SHP77 (cell line): ENCODE measurements at regions not wholly inside any gene's neighbourhood (a gene's known extent, or its start where the extent isn't known, plus 50 kb on each side); places are given as distances from the start of the nearest gene placed in this dataset.

ENCODE experiments used
- DNase-seq, 2 experiments: peaks; one replicate each; lab custom pipeline; 2025; lab: John Stamatoyannopoulos, UW

DNA sequence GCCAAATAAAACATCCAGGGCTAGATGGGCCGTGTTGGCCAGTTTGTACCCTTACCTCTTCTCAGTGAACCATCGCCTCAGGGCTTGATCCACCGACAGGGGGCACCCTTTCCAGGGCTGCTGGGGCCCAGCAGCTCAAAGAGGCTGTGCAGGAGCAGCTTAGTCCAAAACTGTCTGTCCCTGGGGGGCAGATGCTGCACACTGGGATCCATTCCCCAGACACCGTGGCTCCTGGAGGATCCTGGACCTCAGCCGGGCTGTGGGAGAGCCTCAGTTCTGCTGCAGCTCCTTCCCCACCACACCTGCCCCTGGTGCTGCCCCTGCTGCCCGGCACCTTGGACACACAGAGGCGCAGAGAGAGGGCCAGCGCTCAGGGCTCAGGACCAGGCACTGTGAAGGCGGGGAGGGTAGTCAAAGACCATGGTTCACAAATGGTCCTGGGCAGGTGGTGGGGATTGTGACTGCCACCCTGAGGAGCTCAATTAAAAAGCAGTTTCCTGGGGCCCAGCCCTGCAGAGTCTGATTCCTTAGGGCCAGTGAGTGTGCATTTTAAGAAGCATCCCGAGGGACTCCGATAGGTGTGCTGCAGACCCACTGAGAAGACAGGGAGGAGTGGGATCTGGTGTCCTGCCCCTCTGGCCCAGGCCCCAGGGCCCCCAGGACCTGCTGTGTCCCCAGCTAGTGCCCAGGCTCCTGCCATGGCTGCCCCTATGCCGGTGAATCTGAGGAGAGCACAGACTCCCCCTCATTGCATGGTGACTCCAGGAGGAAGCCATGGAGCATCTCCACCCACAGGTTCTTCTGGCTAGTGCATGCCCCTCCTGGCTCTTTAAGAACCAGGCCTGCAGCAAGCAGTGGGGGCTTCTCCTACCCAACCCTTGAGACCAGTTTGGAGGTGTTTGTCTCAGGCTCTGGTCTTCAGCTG, 86.5 kb upstream of the PRR20G start:
- no peak for DNase-seq

GRCh38 chr3:127373441-127374085, 85.7 kb upstream of the PRR20G start:
- no peak for DNase-seq

GRCh38 chr3:127371846-127372245, 84.0 kb upstream of the PRR20G start:
- DNase-seq: no peak

DNA sequence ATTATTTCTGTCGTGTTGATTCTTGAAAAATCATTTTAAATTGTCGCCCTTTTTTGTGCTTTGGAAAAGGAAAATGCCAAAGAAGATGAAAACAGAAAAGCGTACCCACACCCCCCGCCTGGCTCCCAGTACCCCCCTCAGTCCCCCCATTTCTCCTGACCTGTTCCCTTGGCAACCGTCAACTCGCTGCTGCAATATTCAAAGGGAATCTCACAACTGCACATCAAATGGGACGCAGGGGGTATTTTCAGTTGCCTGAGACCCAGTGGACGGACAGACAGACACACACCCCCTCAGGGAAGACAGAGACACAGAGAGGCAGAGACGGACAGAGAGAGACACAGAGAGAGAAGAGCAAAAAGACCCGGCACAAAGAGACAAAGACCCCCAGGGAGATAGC, 83.5 kb upstream of the PRR20G start:
- DNase-seq: no peak

DNA sequence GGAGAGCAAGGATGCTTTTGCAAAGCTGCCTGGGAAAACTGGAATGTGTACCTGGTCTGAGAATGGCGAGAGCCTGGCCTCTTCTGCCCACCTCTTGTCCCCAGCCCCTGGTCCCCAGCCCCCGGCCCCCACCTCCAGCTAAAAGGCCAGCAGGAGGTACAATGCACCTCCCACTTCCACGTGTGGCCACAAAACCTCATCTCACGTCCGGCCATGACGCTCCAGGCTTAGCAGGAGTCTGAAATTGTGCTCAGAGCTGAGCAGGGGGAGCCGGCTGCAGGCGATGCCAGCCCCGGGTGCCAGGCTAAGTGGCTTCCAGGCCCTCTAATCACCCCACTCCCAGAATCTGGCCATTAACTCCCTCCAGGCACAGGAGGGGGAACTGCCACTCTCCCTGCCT, 83.1 kb upstream of the PRR20G start:
- no peak for DNase-seq

- no peak for DNase-seq
Measured at GRCh38 chr3:127369356-127369935, 81.6 kb upstream of the PRR20G start.

DNA sequence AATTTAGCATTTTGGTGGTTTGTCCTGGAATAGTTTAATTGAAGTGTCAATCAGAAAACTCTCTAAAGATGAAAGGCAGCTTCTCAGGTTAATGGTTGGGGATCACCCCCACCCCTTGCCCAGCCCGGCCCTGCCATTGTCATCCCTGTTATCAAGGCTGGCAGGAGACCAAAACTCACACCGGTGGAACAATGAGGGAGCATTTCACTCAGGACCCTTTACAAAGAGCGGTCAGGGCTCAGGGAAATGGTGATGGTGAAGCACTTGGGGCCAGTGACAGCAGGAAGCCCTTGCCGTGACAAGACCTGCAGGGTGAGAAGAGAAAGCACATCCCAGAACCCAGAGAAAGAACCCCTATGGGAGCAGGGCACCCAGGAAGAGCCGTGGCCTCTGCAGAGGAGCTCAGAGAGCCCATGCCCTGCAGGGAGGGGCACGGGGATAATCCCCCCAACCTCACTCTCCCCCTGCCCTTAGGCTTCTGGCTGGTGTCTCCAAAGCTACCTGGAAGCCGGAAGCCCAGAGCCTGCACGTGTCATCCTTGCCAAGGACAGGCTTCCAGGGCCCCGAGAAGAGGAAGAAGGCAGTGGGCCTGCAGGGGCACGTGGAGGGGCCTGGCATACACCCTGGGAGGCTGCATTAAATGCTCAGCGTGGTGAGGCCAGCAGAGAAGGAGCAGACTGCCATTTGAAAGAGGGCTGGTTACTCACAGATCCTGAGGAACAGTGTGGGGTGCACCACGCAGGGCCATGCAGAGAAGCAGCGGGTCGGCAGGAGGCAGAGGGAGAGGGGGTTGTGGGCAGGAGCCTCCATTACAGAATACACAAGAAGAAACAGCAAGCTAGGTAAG, 80.6 kb upstream of the PRR20G start:
- DNase-seq: no peak

GRCh38 chr3:127367593-127367992, 79.7 kb upstream of the PRR20G start:
- DNase-seq: no peak

DNA sequence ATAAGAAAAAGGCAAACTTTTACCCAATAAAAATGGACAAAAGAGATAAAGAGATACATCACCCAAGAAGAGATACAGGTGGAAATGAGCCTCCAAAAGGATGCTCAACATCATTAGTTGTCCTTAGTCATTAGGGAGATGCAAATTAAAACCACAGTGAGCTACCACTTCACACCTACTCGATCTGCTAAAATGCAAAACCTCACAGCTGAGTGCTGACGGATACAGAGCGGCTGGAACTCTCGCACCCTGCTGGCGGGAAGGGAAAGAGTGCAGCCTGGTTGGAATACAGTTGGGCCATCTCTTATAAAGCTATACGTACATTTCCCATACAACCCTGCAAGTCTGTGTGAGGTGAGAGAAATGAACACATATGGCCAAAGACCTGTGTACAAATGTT, 78.5 kb upstream of the PRR20G start:
- no peak for DNase-seq

DNA sequence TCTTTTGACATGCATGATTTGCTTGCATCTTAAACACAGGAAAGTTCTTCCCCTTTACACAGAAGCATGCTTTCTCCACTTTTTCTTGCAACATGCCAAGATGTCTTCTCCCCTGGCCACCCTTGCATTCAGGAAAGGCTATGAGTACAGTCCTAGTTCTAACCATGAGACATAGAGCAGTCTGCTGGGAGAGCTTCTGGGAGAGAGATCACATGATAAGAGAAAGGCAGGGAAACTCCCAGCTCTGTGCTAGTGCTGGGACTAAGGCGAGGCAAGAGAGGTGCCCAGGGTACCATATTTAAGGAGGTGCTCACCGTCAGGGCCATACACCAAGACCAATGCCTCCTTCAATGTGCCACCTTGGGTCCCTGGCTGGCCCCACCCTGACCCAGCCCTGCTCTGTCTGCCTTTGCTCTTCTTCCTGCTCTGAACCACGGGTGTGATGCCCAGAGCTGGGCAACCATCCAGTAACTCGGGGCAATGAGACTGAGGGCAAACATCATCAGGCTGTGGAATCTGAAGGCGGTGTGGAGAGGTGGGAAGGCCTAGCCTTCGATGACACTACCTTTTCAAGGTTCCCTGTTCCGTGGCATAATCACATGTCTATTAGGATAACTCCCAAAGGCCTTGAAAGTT, 77.4 kb upstream of the PRR20G start:
- no peak for DNase-seq

DNA sequence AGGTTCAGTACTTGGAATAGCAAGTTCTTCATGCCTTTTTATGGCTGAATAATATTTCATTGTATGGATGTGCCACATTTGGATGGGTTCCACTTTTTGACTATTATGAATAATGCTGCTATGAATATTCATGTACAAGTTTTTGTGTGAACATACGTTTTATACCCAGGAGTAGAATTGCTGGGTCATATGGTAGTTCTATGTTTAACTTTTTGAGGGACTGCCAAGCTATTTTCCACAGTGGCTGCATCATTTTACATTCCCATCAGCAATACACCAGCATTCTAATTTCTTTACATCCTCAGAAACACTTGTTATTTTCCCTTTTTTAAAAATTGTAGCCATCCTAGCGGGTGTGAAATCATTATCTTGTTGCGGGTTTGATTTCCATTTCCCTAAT, 76.0 kb upstream of the PRR20G start:
- DNase-seq: no peak

GRCh38 chr3:127363171-127363570, 75.3 kb upstream of the PRR20G start:
- no peak for DNase-seq

- no peak for DNase-seq
Measured at GRCh38 chr3:127360647-127361046, 72.8 kb upstream of the PRR20G start.

GRCh38 chr3:127358641-127359040, 70.8 kb upstream of the PRR20G start:
- DNase-seq: no peak

GRCh38 chr3:127356381-127356780, 68.5 kb upstream of the PRR20G start:
- no peak for DNase-seq

- DNase-seq: no peak
Measured at GRCh38 chr3:127354761-127355160, 66.9 kb upstream of the PRR20G start.

DNA sequence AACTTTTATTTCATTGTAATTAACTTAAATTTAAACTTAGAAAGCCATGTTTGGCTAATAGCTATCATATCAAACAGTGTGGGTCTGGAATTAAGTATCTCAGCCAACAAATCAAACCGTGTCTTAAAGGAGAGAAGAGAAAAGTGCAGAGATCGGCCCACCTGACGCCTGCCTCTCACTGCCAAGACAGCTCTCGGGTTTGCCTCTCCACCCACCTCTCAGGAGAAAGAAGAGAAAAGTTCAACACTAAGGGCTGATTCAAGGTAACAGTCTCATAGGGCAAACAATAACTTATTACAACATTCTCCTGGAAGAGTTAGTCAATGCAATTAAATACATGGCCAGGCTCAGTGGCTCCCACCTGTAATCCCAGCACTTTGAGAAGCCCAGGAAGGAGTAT, 64.8 kb upstream of the PRR20G start:
- DNase-seq: no peak

GRCh38 chr3:127351775-127352350, 64.0 kb upstream of the PRR20G start:
- DNase-seq: no peak

- no peak for DNase-seq
Measured at GRCh38 chr3:127351321-127351720, 63.5 kb upstream of the PRR20G start.

GRCh38 chr3:127350172-127351050, 62.6 kb upstream of the PRR20G start:
- DNase-seq: no peak
